GM12878 (cell line): ENCODE measurements at regions not wholly inside any gene's neighbourhood (a gene's known extent, or its start where the extent isn't known, plus 50 kb on each side); places are given as distances from the start of the nearest gene placed in this dataset.

Experiments
- CTCF ChIP-seq, 3 experiments: IDR thresholded peaks in 2 of 3; conservative IDR thresholded peaks in 1 of 3; 2 replicates each; pipeline ENCODE4 v1.5.1; 2011; ENCODE audit warnings: low read depth in 3 of 3, low read length in 3 of 3, mild to moderate bottlenecking in 3 of 3, control low read depth in 2 of 3, moderate library complexity in 2 of 3, inconsistent platforms in 1 of 3, mixed read lengths in 1 of 3; ENCODE audit not compliant: control insufficient read depth in 2 of 3, insufficient read depth in 1 of 3; ENCODE audit errors: extremely low read depth in 1 of 3
- EZH2 ChIP-seq: IDR thresholded peaks from 2 replicates; pipeline ENCODE4 v1.6.1; 2012; ENCODE audit warnings: low read depth, mild to moderate bottlenecking, control low read depth, inconsistent platforms, low read length, borderline replicate concordance; ENCODE audit not compliant: control insufficient read depth
- HDAC2 ChIP-seq: fragments of 200-600 bp; sonication (generic); IDR thresholded peaks from 2 replicates; pipeline ENCODE4 v1.6.1; 2017
- MEF2A ChIP-seq: IDR thresholded peaks from 2 replicates; pipeline ENCODE4 v1.6.1; 2011; ENCODE audit warnings: low read depth, mild to moderate bottlenecking, low read length, moderate library complexity; ENCODE audit not compliant: insufficient read depth
- MYC ChIP-seq: IDR thresholded peaks from 2 replicates; pipeline ENCODE4 v1.6.1; 2011; ENCODE audit warnings: mild to moderate bottlenecking, low read length, moderate library complexity, inconsistent platforms; ENCODE audit not compliant: insufficient read depth, insufficient replicate concordance, insufficient read length, severe bottlenecking
- NR2C2 ChIP-seq: IDR thresholded peaks from 2 replicates; pipeline ENCODE4 v1.6.1; 2011; ENCODE audit warnings: borderline replicate concordance, low read depth; ENCODE audit not compliant: control insufficient read depth, insufficient read length
- POLR2A ChIP-seq: IDR thresholded peaks from 2 replicates; pipeline ENCODE4 v1.6.1; 2011; ENCODE audit warnings: low read depth, mild to moderate bottlenecking, low read length
- POLR2AphosphoS5 ChIP-seq: IDR thresholded peaks from 2 replicates; pipeline ENCODE4 v1.6.1; 2011; ENCODE audit warnings: mild to moderate bottlenecking, low read length, inconsistent platforms
- RAD21 ChIP-seq: IDR thresholded peaks from 2 replicates; pipeline ENCODE4 v1.6.1; 2011; ENCODE audit warnings: mild to moderate bottlenecking, low read depth, low read length, moderate library complexity; ENCODE audit not compliant: insufficient read depth
- SIX5 ChIP-seq: IDR thresholded peaks from 2 replicates; pipeline ENCODE4 v1.6.1; 2011; ENCODE audit warnings: mild to moderate bottlenecking, low read depth, low read length, moderate library complexity; ENCODE audit not compliant: severe bottlenecking
- SP1 ChIP-seq: IDR thresholded peaks from one replicate; pipeline ENCODE4 v1.6.1; 2011; ENCODE audit warnings: low read depth, low read length
- TCF12 ChIP-seq: IDR thresholded peaks from 2 replicates; pipeline ENCODE4 v1.6.1; 2011; ENCODE audit warnings: low read depth, mild to moderate bottlenecking, low read length
- ZBTB11 ChIP-seq: fragments of 450-650 bp; formaldehyde crosslinking; IDR thresholded peaks from 2 replicates; pipeline ENCODE4 v1.5.0; 2022; ENCODE audit warnings: mild to moderate bottlenecking, missing genetic modification characterization
- TF ChIP-seq, protein P1 (sequence below): IDR thresholded peaks from 2 replicates; pipeline ENCODE4 v1.6.1; 2012; ENCODE audit warnings: mild to moderate bottlenecking, low read depth, low read length

DNA sequence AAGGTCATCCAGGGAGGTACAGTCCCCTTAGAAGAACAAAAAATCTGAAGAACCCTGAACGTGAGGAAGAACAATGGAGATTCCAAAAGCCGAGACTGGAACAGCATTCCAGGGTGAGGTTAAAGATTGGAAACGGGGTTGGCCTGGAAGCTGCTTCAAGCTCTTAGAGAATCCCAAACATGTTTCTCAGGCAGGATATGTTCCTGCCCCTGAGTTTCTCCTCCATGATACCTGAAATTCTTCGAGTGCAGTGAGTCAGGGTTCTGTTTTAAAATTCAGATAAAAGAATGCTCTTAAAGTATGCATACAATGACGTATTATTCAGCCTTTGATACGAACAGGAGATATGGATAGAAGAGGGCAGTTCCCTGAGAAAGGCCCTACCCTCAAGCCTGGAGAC lies 293.1 kb downstream of the HS3ST3B1 start:
- TF ChIP-seq, protein P1, sequence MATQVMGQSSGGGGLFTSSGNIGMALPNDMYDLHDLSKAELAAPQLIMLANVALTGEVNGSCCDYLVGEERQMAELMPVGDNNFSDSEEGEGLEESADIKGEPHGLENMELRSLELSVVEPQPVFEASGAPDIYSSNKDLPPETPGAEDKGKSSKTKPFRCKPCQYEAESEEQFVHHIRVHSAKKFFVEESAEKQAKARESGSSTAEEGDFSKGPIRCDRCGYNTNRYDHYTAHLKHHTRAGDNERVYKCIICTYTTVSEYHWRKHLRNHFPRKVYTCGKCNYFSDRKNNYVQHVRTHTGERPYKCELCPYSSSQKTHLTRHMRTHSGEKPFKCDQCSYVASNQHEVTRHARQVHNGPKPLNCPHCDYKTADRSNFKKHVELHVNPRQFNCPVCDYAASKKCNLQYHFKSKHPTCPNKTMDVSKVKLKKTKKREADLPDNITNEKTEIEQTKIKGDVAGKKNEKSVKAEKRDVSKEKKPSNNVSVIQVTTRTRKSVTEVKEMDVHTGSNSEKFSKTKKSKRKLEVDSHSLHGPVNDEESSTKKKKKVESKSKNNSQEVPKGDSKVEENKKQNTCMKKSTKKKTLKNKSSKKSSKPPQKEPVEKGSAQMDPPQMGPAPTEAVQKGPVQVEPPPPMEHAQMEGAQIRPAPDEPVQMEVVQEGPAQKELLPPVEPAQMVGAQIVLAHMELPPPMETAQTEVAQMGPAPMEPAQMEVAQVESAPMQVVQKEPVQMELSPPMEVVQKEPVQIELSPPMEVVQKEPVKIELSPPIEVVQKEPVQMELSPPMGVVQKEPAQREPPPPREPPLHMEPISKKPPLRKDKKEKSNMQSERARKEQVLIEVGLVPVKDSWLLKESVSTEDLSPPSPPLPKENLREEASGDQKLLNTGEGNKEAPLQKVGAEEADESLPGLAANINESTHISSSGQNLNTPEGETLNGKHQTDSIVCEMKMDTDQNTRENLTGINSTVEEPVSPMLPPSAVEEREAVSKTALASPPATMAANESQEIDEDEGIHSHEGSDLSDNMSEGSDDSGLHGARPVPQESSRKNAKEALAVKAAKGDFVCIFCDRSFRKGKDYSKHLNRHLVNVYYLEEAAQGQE, result no peak
- TF ChIP-seq EZH2 (no peak), TCF12 (no peak), SIX5 (no peak), HDAC2 (no peak), RAD21 (no peak), POLR2AphosphoS5 (no peak), ZBTB11 (CRISPR knock-in tag) (no peak), POLR2A (no peak), NR2C2 (no peak), SP1 (no peak), MYC (no peak), CTCF (IDR thresholded peaks at IDR 0.05 in 2 of 3, conservative IDR thresholded peaks at IDR 0.05 in 1 of 3; ENCODE audit: control insufficient read depth in 2 of 3, extremely low read depth in 1 of 3, insufficient read depth in 1 of 3, low read depth in 3 of 3, low read length in 3 of 3) (no peak), MEF2A (no peak)
